Activated T-cell treated with anti-CD3 and anti-CD28 coated beads for 48 hours (primary cell): ENCODE measurements at regions not wholly inside any gene's neighbourhood (a gene's known extent, or its start where the extent isn't known, plus 50 kb on each side); places are given as distances from the start of the nearest gene placed in this dataset.
"Not testable (repeated sequence)": the region's sequence is repeated elsewhere in the genome, so short reads cannot be mapped to it uniquely, and the experiment has no call there.

Source experiments
- DNase-seq: peaks from one replicate; pipeline ENCODE4 v3.0.0-alpha.2; 2020; ENCODE audit warnings: low read depth

- DNase-seq = no peak
These were observed 73.0 kb downstream of the GBP6 start for GRCh38 chr1:89436856-89437255.

GRCh38 chr1:89438301-89438700 is 74.4 kb downstream of the GBP6 start:
- not testable (repeated sequence) for DNase-seq

GRCh38 chr1:89440911-89441310 is 77.1 kb downstream of the GBP6 start:
- no peak for DNase-seq

- DNase-seq = no peak
These were observed 79.8 kb upstream of the LRRC8B start for GRCh38 chr1:89444791-89445190.

GRCh38 chr1:89451011-89451410 is 73.6 kb upstream of the LRRC8B start:
- DNase-seq = no peak

GRCh38 chr1:89453123-89453972 is 71.3 kb upstream of the LRRC8B start:
- no peak for DNase-seq

GRCh38 chr1:89454845-89455521 is 69.6 kb upstream of the LRRC8B start:
- DNase-seq = peak; percentile 33

GRCh38 chr1:89457046-89457445 is 67.6 kb upstream of the LRRC8B start:
- no peak for DNase-seq

- DNase-seq = no peak
These were observed 65.5 kb upstream of the LRRC8B start for GRCh38 chr1:89459081-89459480.

- DNase-seq = no peak
These were observed 64.3 kb upstream of the LRRC8B start for GRCh38 chr1:89460325-89460724.

GRCh38 chr1:89462250-89462649 is 62.4 kb upstream of the LRRC8B start:
- no peak for DNase-seq

- DNase-seq = no peak
These were observed 60.6 kb upstream of the LRRC8B start for GRCh38 chr1:89464008-89464407.

- no peak for DNase-seq
These were observed 59.4 kb upstream of the LRRC8B start for GRCh38 chr1:89465201-89465600.

GRCh38 chr1:89466307-89466930 is 58.2 kb upstream of the LRRC8B start:
- DNase-seq = no peak

GRCh38 chr1:89472253-89472652 is 52.4 kb upstream of the LRRC8B start:
- DNase-seq = no peak

GRCh38 chr1:89472886-89473417 is 51.7 kb upstream of the LRRC8B start:
- DNase-seq = no peak
